IgD-negative memory B cell (primary cell): ENCODE measurements at regions not wholly inside any gene's neighbourhood (a gene's known extent, or its start where the extent isn't known, plus 50 kb on each side); places are given as distances from the start of the nearest gene placed in this dataset.
"Not testable (repeated sequence)": the region's sequence is repeated elsewhere in the genome, so short reads cannot be mapped to it uniquely, and the experiment has no call there.

Experiments used
- H3K27ac Mint-ChIP-seq, 3 donors: one replicate each; pipeline ENCODE4 v1.8.0; 2020 to 2022; ENCODE audit warnings: mild to moderate bottlenecking in 3 of 3, mixed read lengths in 3 of 3, moderate library complexity in 1 of 3
- H3K27me3 Mint-ChIP-seq: one replicate; pipeline ENCODE4 v1.8.0; 2021; ENCODE audit warnings: mixed read lengths
- H3K36me3 Mint-ChIP-seq: one replicate; pipeline ENCODE4 v1.8.0; 2020; ENCODE audit warnings: mild to moderate bottlenecking, mixed read lengths
- H3K4me1 Mint-ChIP-seq, 3 donors: one replicate each; pipeline ENCODE4 v1.8.0; 2020 to 2022; ENCODE audit warnings: mixed read lengths in 3 of 3, mild to moderate bottlenecking in 1 of 3
- H3K4me3 Mint-ChIP-seq, 4 donors: one replicate each; pipeline ENCODE4 v1.8.0; 2020 to 2022; ENCODE audit warnings: mild to moderate bottlenecking in 4 of 4, mixed read lengths in 4 of 4, moderate library complexity in 3 of 4
- H3K9me3 Mint-ChIP-seq, 3 donors: one replicate each; pipeline ENCODE4 v1.8.0; 2020 to 2021; ENCODE audit warnings: mixed read lengths in 3 of 3, mild to moderate bottlenecking in 1 of 3

DNA sequence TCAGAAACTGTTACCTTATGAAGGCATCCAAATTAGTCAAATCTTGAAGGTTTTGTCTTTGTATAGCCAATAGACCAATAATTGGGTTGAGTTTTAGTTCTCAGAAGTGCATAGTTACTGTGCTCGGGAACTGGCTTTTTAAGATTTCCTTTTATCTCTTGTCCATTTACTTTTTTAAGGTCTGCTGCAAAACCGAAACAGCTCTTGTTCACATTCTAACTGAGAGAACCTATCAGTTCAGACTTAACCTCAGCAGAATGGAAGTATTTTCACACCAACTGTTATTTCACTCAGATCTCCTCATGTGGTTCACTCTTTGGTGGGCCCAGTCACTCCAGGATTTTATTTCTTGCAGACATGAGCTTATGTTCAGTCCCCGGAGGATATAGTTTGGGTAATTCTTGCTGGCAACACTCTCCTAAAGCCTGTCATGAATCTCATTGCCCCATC, 55.5 kb downstream of the TPBG start:
- Mint-ChIP-seq H3K27me3 (no peaks in the 10 kb centered on the region), H3K27ac (no peak overlapping the region), H3K4me1 (no peaks in the 10 kb centered on the region)

DNA sequence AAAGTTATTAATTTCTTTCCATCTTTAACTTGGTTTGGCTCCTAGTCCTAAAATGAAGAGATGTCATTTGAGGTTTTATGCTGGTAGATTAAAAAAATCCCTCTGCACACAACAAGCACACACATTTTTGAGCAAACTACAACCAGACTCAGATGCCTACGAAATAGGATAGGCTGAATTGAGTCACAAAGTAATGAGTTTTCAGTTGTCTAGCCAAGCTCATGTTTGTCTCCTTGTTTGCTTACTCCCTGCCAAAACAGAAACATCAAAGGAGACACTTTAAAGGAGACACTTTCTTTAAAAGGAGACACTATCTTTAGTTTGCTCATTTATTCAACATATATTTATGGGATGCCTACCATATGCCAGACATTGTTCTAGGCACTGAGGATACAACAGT, 56.2 kb downstream of the TPBG start:
- Mint-ChIP-seq H3K27me3 (no peaks in the 10 kb centered on the region), H3K4me1 (no peaks in the 10 kb centered on the region), H3K9me3 (no peaks in the 10 kb centered on the region), H3K27ac (no peak overlapping the region), H3K36me3 (no peaks in the 10 kb centered on the region), H3K4me3 (no peak overlapping the region)

More for the DNA sequence above, 55.5 kb downstream of the TPBG start:
- Mint-ChIP-seq H3K4me3 (no peak overlapping the region), H3K36me3 (no peaks in the 10 kb centered on the region), H3K9me3 (no peaks in the 10 kb centered on the region)

DNA sequence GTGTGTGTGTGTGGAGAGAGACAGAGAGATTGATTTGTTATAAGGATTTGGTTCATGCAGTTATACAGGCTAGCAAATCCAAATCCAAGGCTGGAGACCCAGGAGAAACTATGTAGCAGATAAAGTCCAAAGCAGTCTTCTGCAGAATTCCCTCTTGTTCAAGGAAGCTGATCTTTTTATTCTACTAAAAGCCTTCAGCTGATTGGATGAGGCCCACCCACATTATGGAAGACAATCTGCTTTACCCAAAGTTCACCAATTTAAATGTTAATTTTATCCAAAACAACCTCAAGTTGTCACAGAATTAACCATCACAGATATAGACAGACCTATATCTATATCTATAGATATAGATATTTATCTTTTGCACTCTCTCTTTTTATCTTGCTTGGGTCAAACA, 67.0 kb downstream of the TPBG start:
- Mint-ChIP-seq H3K9me3 (no peaks in the 10 kb centered on the region), H3K4me1 (no peaks in the 10 kb centered on the region), H3K27me3 (no peaks in the 10 kb centered on the region), H3K36me3 (no peaks in the 10 kb centered on the region), H3K4me3 (no peak overlapping the region), H3K27ac (no peak overlapping the region)

DNA sequence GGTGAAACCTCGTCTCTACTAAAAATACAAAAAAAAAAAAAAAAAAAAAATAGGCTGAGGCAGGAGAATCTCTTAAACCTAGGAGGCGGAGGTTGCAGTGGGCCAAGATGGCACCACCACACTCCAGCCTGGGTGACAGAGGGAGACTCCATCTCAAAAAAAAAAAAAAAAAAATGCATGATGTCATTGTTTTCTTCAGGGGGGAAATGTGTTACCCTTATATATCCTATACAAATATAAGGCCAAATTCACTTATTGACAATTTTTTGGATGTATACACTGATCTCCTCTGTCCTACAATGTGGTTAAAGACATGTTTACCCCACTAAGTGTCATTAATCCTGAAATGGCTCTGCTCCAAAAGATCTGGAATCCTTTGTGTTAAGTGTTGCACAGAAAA, 73.1 kb downstream of the TPBG start:
- Mint-ChIP-seq H3K27me3 (no peaks in the 10 kb centered on the region), H3K36me3 (no peaks in the 10 kb centered on the region), H3K27ac (no peak overlapping the region), H3K4me3 (no peak overlapping the region), H3K9me3 (no peaks in the 10 kb centered on the region), H3K4me1 (no peaks in the 10 kb centered on the region)

DNA sequence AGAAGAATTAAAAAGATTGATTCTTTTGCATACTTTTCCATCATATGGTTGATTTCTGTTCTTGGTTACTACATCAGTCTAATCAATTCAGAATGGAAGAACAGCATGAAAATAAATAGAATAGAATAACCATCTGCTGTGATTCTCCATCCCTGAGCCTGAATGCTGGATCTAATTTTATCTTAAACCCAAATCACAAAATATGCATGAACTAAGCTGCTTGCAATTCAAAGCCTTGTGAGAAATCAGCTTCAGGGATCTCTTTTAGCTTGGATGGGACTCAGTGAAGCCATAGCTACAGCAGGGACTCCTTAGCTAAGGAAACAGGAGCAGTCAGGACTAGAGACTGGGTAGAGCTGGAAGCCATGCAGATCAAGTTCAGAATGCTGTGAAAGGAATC, 74.1 kb downstream of the TPBG start:
- Mint-ChIP-seq H3K27me3 (no peaks in the 10 kb centered on the region), H3K27ac (no peak overlapping the region), H3K4me3 (no peak overlapping the region), H3K4me1 (no peaks in the 10 kb centered on the region), H3K9me3 (no peaks in the 10 kb centered on the region), H3K36me3 (no peaks in the 10 kb centered on the region)

DNA sequence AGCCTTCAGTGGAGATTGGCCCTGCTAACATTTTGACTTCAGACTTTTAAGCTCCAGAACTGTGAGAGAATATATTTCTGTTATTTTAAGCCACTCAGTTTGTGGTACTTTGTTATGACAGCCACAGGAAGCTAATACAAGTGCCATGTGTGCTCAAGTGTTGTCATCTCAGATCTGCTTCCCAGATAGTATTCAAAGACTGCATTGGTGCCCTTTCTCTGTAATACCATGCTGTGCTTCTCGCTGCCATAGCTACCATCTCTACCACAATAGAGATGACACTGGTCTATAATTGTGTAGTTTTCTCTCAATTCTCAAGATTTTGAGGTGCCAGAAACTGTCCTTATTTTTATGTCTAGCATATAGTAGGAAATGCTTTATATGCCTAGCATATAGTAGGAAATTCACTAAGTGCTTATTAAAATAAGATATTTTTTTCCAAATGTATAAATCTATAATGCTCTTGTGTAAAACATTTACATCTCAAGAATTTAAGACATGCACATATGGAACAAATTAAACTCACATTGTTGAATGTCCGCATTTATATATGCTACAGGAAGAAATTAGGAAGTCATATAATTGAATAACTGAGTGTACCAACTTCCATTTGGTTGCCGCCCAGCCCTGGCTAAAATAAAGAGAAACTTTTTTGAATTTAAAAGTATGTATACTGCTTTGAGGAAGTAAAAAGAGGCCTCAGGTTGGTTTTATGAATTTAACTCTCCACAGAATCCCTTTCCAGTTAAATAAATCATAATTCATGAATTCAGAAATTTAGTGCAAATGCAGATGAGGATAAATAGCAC, 77.6 kb downstream of the TPBG start:
- H3K27ac Mint-ChIP-seq, result no peak overlapping the region

DNA sequence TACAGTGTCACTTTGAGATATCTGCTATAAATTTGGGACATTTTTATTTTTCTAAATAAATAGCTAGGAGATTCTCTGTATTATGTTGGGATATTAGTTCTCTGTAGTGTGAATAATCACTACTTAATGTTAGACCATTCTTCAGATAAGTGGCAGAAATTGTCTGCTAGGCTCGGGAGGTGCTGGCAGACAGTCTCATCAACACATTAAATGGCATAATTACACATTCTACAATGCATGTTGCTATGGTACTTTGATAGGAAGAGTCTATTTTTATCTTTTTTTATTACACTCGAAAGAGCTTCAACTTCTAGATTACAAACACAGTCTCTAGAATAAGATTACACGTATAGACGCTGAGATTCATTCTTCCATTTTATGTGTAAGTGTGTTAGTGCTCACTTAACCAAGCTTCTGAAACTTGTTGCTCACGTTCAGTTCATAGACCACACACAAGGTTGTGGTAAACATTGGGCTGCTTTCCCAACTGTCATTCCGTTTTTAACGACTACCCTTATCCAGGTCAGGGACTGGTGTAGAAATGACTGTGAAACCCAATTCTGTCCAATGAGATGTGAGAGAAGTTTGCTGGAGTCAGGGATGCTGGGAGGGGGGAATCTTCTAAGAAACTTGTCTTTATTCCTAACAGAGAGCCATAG, 78.6 kb downstream of the TPBG start:
- Mint-ChIP-seq H3K4me1 (no peaks in the 10 kb centered on the region), H3K27me3 (no peaks in the 10 kb centered on the region), H3K27ac (no peak overlapping the region), H3K36me3 (no peaks in the 10 kb centered on the region), H3K9me3 (no peaks in the 10 kb centered on the region), H3K4me3 (no peak overlapping the region)

More for the DNA sequence above, 77.6 kb downstream of the TPBG start:
- Mint-ChIP-seq H3K4me1 (no peaks in the 10 kb centered on the region), H3K9me3 (no peaks in the 10 kb centered on the region), H3K4me3 (no peak overlapping the region), H3K27me3 (no peaks in the 10 kb centered on the region), H3K36me3 (no peaks in the 10 kb centered on the region)

DNA sequence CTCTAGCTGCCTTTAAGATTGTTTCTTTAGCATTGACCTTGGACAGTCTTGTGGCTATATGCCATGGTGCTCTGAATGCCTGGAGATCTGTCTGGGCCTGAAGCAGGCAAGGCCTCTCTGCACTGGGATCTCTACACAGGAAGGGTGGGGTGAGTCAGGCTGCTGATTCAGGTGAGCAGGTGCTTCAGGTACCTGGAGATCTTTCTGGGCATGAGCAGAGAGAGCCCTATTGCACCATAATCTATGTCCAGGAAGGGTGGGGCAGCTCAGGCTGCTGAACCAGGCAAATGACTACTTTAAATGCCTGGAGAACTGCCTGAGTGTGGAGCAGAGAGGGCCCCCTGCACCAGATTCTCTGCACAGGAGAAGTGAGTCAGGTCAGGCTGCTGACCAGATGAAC, 94.5 kb downstream of the TPBG start:
- Mint-ChIP-seq H3K4me3 (no peak overlapping the region), H3K36me3 (peaks cover 3% of the 10 kb centered on the region), H3K27me3 (no peaks in the 10 kb centered on the region), H3K9me3 (peaks cover 5 to 19% (median 15%) of the 10 kb centered on the region in 3 donors), H3K27ac (no peak overlapping the region), H3K4me1 (no peaks in the 10 kb centered on the region)

DNA sequence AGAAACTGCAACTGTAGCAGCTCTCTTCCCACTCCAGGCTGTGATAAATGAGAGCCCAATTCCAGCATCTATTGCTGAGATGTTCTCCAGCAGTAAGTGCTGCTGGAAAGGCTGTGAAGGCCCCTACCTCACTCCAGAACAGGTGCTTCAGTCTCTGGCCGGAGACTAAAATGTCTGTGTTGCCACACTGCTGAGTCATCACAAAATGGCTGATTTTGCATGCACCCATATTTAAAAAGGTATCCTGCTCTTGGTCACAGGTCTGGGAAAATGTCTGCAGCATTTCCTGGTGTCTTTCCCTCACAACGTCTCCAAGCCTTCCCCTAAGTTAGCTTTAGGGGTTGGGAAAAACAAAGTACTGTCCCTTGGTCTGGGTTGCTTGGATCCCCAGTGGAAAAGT, 95.1 kb downstream of the TPBG start:
- peaks cover 5 to 19% (median 14%) of the 10 kb centered on the region in 3 donors for H3K9me3 Mint-ChIP-seq
- no peaks in the 10 kb centered on the region for H3K27me3 Mint-ChIP-seq
- no peak overlapping the region for H3K4me3 Mint-ChIP-seq
- H3K36me3 Mint-ChIP-seq, result peaks cover 3% of the 10 kb centered on the region
- no peak overlapping the region for H3K27ac Mint-ChIP-seq
- H3K4me1 Mint-ChIP-seq, result no peaks in the 10 kb centered on the region

DNA sequence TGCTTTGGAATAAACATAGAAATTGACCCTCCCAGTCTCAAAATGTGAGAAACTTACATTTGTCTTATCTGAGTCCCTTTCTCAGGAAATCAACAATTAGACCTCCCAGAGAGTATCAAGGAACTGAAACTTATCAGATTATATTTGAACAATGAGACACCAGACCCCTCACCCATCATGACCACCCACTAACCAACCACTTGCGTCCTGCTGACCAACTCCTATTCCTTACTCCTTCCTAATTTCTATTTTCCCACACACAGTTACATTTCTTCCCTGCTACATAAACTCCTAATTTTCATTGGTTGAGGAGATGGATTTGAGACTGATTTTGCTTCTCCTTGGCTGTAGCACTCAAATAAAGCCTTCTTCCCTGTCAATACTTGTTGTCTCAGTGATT, 97.9 kb downstream of the TPBG start:
- Mint-ChIP-seq H3K27ac (no peak overlapping the region), H3K4me1 (no peaks in the 10 kb centered on the region), H3K36me3 (peaks cover 3% of the 10 kb centered on the region), H3K4me3 (no peak overlapping the region), H3K27me3 (no peaks in the 10 kb centered on the region), H3K9me3 (peaks cover 0 to 16% (median 10%) of the 10 kb centered on the region in 3 donors)

DNA sequence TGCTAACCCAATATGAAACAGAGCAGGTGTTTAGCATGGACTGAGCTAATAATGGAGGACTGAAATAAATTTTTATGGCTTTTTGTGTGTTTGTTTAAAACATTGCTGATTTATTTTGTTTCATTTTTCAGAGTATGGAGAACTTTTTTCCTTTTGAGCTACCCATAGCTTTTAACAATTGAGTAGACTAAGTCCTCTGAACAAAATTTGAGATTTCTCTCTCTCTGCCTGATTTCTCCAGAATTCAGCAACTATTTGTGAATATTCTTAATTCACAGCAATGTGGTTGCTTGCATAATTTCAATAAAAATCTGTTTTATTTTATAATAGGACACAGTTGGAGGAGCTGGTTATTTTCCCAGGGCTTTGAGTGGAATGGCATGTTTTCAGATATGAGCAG, 103.7 kb downstream of the TPBG start:
- Mint-ChIP-seq H3K27me3 (no peaks in the 10 kb centered on the region), H3K9me3 (peaks cover 0 to 10% (median 6%) of the 10 kb centered on the region in 3 donors)

DNA sequence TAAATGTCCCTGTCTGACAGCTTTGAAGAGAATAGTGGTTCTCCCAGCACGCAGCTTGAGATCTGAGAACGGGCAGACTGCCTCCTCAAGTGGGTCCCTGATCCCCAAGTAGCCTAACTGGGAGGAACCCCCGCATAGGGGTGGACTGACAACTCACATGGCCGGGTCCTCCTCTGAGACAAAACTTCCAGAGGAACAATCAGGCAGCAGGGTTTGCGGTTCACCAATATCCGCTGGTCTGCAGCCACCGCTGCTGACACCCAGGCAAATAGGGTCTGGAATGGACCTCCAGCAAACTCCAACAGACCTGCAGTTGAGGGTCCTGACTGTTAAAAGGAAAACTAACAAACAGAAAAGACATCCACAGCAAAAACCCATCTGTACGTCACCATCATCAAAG, 106.5 kb downstream of the TPBG start:
- H3K36me3 Mint-ChIP-seq, H3K4me3 Mint-ChIP-seq, H3K27ac Mint-ChIP-seq, H3K27me3 Mint-ChIP-seq, H3K4me1 Mint-ChIP-seq: not testable (repeated sequence)
- peaks cover 0 to 10% (median 6%) of the 10 kb centered on the region in 3 donors for H3K9me3 Mint-ChIP-seq

More for the DNA sequence above, 103.7 kb downstream of the TPBG start:
- Mint-ChIP-seq H3K4me1 (no peaks in the 10 kb centered on the region), H3K27ac (no peak overlapping the region), H3K4me3 (no peak overlapping the region), H3K36me3 (no peaks in the 10 kb centered on the region)

DNA sequence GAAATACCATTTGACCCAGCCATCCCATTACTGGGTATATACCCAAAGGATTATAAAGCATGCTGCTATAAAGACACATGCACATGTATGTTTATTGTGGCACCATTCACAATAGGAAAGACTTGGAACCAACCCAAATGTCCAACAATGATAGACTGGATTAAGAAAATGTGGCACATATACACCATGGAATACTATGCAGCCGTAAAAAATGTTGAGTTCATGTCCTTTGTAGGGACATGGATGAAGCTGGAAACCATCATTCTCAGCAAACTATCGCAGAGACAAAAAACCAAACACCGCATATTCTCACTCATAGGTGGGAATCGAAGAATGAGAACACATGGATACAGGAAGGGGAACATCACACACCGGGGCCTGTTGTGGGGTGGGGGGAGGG, 111.5 kb downstream of the TPBG start:
- not testable (repeated sequence) for H3K27ac Mint-ChIP-seq, H3K4me1 Mint-ChIP-seq, H3K9me3 Mint-ChIP-seq, H3K4me3 Mint-ChIP-seq, H3K36me3 Mint-ChIP-seq, H3K27me3 Mint-ChIP-seq

DNA sequence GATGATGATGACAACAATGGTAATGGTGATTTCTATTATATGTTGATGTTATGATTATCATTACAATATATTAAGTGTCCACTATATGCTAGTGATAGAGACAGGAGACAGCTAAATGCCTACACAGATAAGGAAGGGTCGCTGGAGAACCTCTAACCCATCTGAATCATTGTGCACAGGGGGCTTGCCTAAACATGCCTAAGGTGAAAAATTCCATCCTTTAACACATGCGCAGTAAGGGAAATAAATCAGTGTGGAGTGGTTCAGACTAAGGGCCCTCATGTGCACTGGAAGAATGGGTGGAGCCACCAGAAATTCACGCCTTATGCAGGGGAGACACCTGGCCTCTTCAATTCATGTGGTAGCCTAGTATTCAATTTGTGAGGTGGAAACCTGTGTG, 120.4 kb downstream of the TPBG start:
- Mint-ChIP-seq H3K36me3 (no peaks in the 10 kb centered on the region), H3K4me3 (no peak overlapping the region), H3K9me3 (peaks cover 0 to 15% (median 2%) of the 10 kb centered on the region in 3 donors), H3K27me3 (no peaks in the 10 kb centered on the region), H3K4me1 (no peaks in the 10 kb centered on the region), H3K27ac (no peak overlapping the region)

DNA sequence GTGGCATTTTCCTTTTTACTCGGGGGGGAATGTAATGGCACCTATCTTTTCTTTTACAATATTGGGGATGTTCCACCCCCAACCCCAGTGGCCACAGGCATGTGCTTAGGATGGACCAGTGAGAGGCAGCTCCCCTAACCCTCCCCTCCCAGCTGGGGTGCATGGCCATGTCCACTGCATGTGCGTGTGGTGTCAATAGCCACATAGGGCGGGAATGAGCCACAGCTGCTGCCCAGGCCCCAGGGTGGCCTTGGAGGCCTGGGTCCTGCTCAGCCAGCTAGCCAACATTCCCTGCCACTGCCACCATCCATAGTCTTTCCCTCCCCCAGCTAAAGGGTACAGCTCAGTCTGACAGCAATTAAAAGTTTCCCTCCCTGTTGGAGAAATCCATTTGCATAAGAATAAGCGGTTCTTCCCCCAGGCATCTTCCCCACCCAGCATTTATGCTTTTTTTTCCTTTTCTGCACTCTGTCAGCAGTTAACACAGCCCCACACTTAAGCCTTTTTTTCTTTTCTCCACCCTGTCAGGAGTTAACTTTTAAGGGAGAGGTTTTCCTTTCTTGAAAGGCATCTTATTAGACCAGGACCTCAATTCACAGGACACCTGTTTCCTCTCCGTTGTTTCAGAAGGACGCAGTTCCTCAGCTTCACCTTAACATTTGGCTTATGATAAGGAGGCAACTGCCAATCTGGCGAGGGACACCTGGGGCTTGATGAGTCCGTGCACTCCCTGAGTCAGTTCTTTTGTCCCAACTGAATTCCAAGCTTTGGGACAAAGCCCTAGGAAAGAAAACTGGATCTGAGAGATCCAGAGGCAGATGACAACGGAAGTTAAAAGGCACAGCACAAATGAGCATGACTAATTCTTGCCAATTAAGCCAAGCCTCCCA, 121.4 kb downstream of the TPBG start:
- H3K36me3 Mint-ChIP-seq, result no peaks in the 10 kb centered on the region
- no peak overlapping the region for H3K4me3 Mint-ChIP-seq
- H3K27ac Mint-ChIP-seq, result no peak overlapping the region
- no peaks in the 10 kb centered on the region for H3K27me3 Mint-ChIP-seq
- no peaks in the 10 kb centered on the region for H3K4me1 Mint-ChIP-seq
- peaks cover 0 to 15% (median 2%) of the 10 kb centered on the region in 3 donors for H3K9me3 Mint-ChIP-seq
